GM12878 (cell line): ENCODE measurements at regions not wholly inside any gene's neighbourhood (a gene's known extent, or its start where the extent isn't known, plus 50 kb on each side); places are given as distances from the start of the nearest gene placed in this dataset.

ENCODE experiments used
- ATAC-seq: fragments of 200-7000 bp; cut with Tn5 transposase; 3 replicates; pipeline ENCODE4 v1.9.1; 2020; ENCODE audit warnings: mild to moderate bottlenecking, moderate library complexity
- BruUV-seq: library from RNA; stranded (reverse); fragments of 400-500 nt; replicated peaks from 2 replicates; lab custom pipeline; 2021; lab: Mats Ljungman, UMichigan
- CTCF ChIA-PET: fragments of 300-600 bp; sonication (Branson Sonifier 250); formaldehyde crosslinking; extraction: SDS; loops from one replicate; lab custom pipeline; 2021; ENCODE audit warnings: inconsistent platforms; lab: Yijun Ruan, JAX
- POLR2A ChIA-PET: fragments of 350-600 bp; formaldehyde crosslinking; extraction: SDS; loops from one replicate; lab custom pipeline; 2021; ENCODE audit warnings: inconsistent platforms; lab: Charles Lee
- RAD21 ChIA-PET: fragments of 300-600 bp; sonication (Branson Sonifier 250); formaldehyde crosslinking; loops from one replicate; lab custom pipeline; 2023; ENCODE audit warnings: antibody characterized with exemption; ENCODE audit not compliant: unreplicated experiment; lab: Charles Lee
- SMC1A ChIA-PET: fragments of 300-600 bp; sonication (Branson Sonifier 250); formaldehyde crosslinking; loops from one replicate; lab custom pipeline; 2023; ENCODE audit not compliant: unreplicated experiment, uncharacterized antibody; lab: Charles Lee
- DNase-seq: peaks from one replicate; pipeline ENCODE4 v3.0.0-alpha.2; 2011; ENCODE audit warnings: low read depth, low spot score
- FAIRE-seq: peaks from 3 replicates; lab custom pipeline; 2011; peaks lifted over from hg19 to GRCh38; lab: Jason Lieb, UNC
- H2AFZ ChIP-seq: 2 replicates; pipeline ENCODE4 v1.6.0; 2011; ENCODE audit warnings: low read depth, low read length, control low read depth; ENCODE audit not compliant: control insufficient read depth
- H3K27ac ChIP-seq: 2 replicates; pipeline ENCODE4 v1.5.1; 2011; ENCODE audit warnings: control low read depth; ENCODE audit not compliant: control insufficient read depth, insufficient read depth
- H3K27me3 ChIP-seq, 2 experiments: replicated peaks in 1 of 2; 2 replicates each; pipeline versions ENCODE4 v1.6.0 to v1.6.1; 2011; ENCODE audit warnings: low read length in 1 of 2; ENCODE audit not compliant: control insufficient read depth in 2 of 2, insufficient read depth in 2 of 2
- H3K36me3 ChIP-seq, 2 experiments: 2 replicates each; pipeline ENCODE4 v1.5.1; 2011; ENCODE audit warnings: low read length in 1 of 2; ENCODE audit not compliant: control insufficient read depth in 2 of 2, insufficient read depth in 2 of 2
- H3K4me1 ChIP-seq: 2 replicates; pipeline ENCODE4 v1.6.1; 2011; ENCODE audit warnings: mild to moderate bottlenecking, low read length, moderate library complexity, mixed read lengths; ENCODE audit not compliant: control insufficient read depth, insufficient read depth
- H3K4me2 ChIP-seq: 2 replicates; pipeline ENCODE4 v1.6.0; 2011; ENCODE audit warnings: control low read depth; ENCODE audit not compliant: control insufficient read depth, insufficient read depth
- H3K4me3 ChIP-seq: fragments of 200-600 bp; sonication (generic); 2 replicates; pipeline ENCODE4 v1.5.1; 2016
- H3K79me2 ChIP-seq: 2 replicates; pipeline ENCODE4 v1.6.0; 2011; ENCODE audit warnings: low read length; ENCODE audit not compliant: control insufficient read depth, insufficient read depth
- H3K9ac ChIP-seq: 2 replicates; pipeline ENCODE4 v1.8.0; 2011; ENCODE audit warnings: low read length, control low read depth, mixed read lengths; ENCODE audit not compliant: control insufficient read depth, insufficient read depth
- H3K9me3 ChIP-seq: replicated peaks from 3 replicates; pipeline ENCODE4 v1.5.1; 2011; ENCODE audit warnings: mild to moderate bottlenecking, low read length; ENCODE audit not compliant: control insufficient read depth, insufficient read depth
- H4K20me1 ChIP-seq: 2 replicates; pipeline ENCODE4 v1.6.0; 2011; ENCODE audit not compliant: control insufficient read depth, insufficient read depth
- BCL11A ChIP-seq: IDR thresholded peaks from 2 replicates; pipeline ENCODE4 v1.6.1; 2011; ENCODE audit warnings: low read depth, low read length
- BRCA1 ChIP-seq: IDR thresholded peaks from 2 replicates; pipeline ENCODE4 v1.6.1; 2011; ENCODE audit warnings: low read depth, low read length, improper control_type of control experiment
- CBFB ChIP-seq: IDR thresholded peaks from 2 replicates; pipeline ENCODE4 v1.6.1; 2016; ENCODE audit warnings: antibody characterized with exemption, low read depth
- CREB1 ChIP-seq: IDR thresholded peaks from 2 replicates; pipeline ENCODE4 v1.6.1; 2012; ENCODE audit warnings: low read depth, mild to moderate bottlenecking, inconsistent platforms
- MEF2B ChIP-seq: fragments of 450-650 bp; IDR thresholded peaks from 2 replicates; pipeline ENCODE4 v1.6.1; 2018; ENCODE audit warnings: mild to moderate bottlenecking, moderate library complexity; ENCODE audit not compliant: partially characterized antibody, poor library complexity, severe bottlenecking
- MXI1 ChIP-seq: fragments of 150-350 bp; IDR thresholded peaks from 2 replicates; pipeline ENCODE4 v1.6.1; 2011; ENCODE audit warnings: low read depth, mild to moderate bottlenecking, inconsistent platforms, low read length, improper control_type of control experiment
- NR2C1 ChIP-seq: fragments of 450-650 bp; IDR thresholded peaks from 2 replicates; pipeline ENCODE4 v1.6.1; 2017; ENCODE audit warnings: antibody characterized with exemption, mild to moderate bottlenecking, moderate library complexity
- PAX5 ChIP-seq: IDR thresholded peaks from 2 replicates; pipeline ENCODE4 v1.6.1; 2011; ENCODE audit warnings: low read depth, low read length, borderline replicate concordance
- POLR2A ChIP-seq: IDR thresholded peaks from 2 replicates; pipeline ENCODE4 v1.6.1; 2011; ENCODE audit warnings: low read depth, mild to moderate bottlenecking, low read length
- RELA ChIP-seq: fragments of 450-650 bp; IDR thresholded peaks from 2 replicates; pipeline ENCODE4 v1.8.0; 2014; ENCODE audit warnings: borderline replicate concordance; ENCODE audit not compliant: partially characterized antibody
- TBL1XR1 ChIP-seq: IDR thresholded peaks from 2 replicates; pipeline ENCODE4 v1.6.1; 2012; ENCODE audit warnings: low read depth, low read length, improper control_type of control experiment
- WRNIP1 ChIP-seq: IDR thresholded peaks from 2 replicates; pipeline ENCODE4 v1.6.1; 2011; ENCODE audit warnings: low read depth, low read length, improper control_type of control experiment, borderline replicate concordance
- YBX1 ChIP-seq: fragments of 450-650 bp; IDR thresholded peaks from 2 replicates; pipeline ENCODE4 v1.6.1; 2016; ENCODE audit warnings: antibody characterized with exemption
- ZBED1 ChIP-seq: IDR thresholded peaks from 2 replicates; pipeline ENCODE4 v1.6.1; 2016; ENCODE audit warnings: borderline replicate concordance
- ZNF24 ChIP-seq: fragments of 450-650 bp; IDR thresholded peaks from 2 replicates; pipeline ENCODE4 v1.6.1; 2017; ENCODE audit warnings: antibody characterized with exemption, mild to moderate bottlenecking
- WGBS: methylation state at CpG from one replicate; pipeline ENCODE4 v1.1.6; 2016; ENCODE audit warnings: low lambda C conversion rate; ENCODE audit not compliant: insufficient replicate concordance, insufficient coverage; ENCODE audit errors: missing lambda C conversion rate; 5-methylcytosine and 5-hydroxymethylcytosine counted together
- in situ Hi-C: fragments of 300-500 bp; cut with MboI; formaldehyde crosslinking; loops from 9 replicates; pipeline ENCODE4 v1.14.3; 2018; ENCODE audit warnings: mixed read lengths
- intact Hi-C: fragments of 100-400 bp; cut with micrococcal nuclease; formaldehyde crosslinking; loops from one replicate; pipeline ENCODE4 v1.14.2; 2022; ENCODE audit not compliant: unreplicated experiment
- TF ChIP-seq, protein P1 (sequence below): fragments of 450-650 bp; IDR thresholded peaks from 2 replicates; pipeline ENCODE4 v1.6.1; 2018; ENCODE audit warnings: mild to moderate bottlenecking, low read depth, moderate library complexity; ENCODE audit not compliant: partially characterized antibody
- TF ChIP-seq, protein P2 (sequence below): IDR thresholded peaks from 2 replicates; pipeline ENCODE4 v1.6.1; 2012; ENCODE audit warnings: low read length, inconsistent platforms
- TF ChIP-seq, protein P3 (sequence below): fragments of 450-650 bp; IDR thresholded peaks from 2 replicates; pipeline ENCODE4 v1.6.1; 2014; ENCODE audit warnings: mild to moderate bottlenecking
- TF ChIP-seq, protein P4 (sequence below): fragments of 450-650 bp; IDR thresholded peaks from 2 replicates; pipeline ENCODE4 v1.6.1; 2016; ENCODE audit warnings: mild to moderate bottlenecking
- TF ChIP-seq, protein P5 (sequence below): fragments of 450-650 bp; IDR thresholded peaks from 2 replicates; pipeline ENCODE4 v1.6.1; 2017; ENCODE audit warnings: mild to moderate bottlenecking

DNA sequence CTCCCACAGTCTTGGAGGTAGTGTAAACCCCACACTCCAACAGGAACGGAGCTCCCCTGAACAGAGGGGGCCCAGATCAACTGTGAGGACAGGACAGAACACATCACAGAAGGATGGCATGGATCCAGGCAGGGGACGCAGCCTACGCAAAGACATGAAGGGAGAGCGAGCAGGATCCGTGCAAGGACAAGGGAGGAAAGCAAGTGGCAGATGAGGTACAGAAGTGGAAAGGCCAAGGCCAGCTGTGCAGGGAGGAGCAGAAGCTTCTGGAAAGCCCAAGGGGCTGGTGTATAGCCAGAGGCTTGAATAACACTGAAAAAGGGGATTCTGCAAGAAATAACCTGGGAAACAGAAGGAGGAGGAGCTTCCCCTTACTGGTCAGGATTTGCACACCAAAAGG lies 81.2 kb downstream of the SIPA1L2 start:
- Histone ChIP-seq H3K27ac (no peak overlapping the region), H3K4me2 (no peak overlapping the region), H3K27me3 (peaks cover 0 to 4% of the 10 kb centered on the region in 2 experiments; a peak in 3 of 4 replicates), H3K9me3 (no peaks in the 10 kb centered on the region), H3K36me3 (no peaks in the 10 kb centered on the region), H3K4me1 (no peaks in the 10 kb centered on the region), H3K4me3 (no peak overlapping the region), H4K20me1 (no peaks in the 10 kb centered on the region), H3K9ac (no peak overlapping the region), H3K79me2 (no peaks in the 10 kb centered on the region), H2AFZ (no peak overlapping the region)
- FAIRE-seq = no peak
- no peak for DNase-seq
- ChIA-PET RAD21 (no interaction called here), POLR2A (no interaction called here), SMC1A (no interaction called here), CTCF (no interaction called here)
- intact Hi-C loops = no loop called here
- no TSS peak for BruUV-seq
- ATAC-seq = no peak
- in situ Hi-C loops = no loop called here
- 54% methylated on average over 5 of the region's 5 CpGs for WGBS
- TF ChIP-seq RELA = no peak
- no peak for TF ChIP-seq NR2C1
- TF ChIP-seq MXI1 = no peak
- no peak for TF ChIP-seq CBFB
- TF ChIP-seq, protein P1, sequence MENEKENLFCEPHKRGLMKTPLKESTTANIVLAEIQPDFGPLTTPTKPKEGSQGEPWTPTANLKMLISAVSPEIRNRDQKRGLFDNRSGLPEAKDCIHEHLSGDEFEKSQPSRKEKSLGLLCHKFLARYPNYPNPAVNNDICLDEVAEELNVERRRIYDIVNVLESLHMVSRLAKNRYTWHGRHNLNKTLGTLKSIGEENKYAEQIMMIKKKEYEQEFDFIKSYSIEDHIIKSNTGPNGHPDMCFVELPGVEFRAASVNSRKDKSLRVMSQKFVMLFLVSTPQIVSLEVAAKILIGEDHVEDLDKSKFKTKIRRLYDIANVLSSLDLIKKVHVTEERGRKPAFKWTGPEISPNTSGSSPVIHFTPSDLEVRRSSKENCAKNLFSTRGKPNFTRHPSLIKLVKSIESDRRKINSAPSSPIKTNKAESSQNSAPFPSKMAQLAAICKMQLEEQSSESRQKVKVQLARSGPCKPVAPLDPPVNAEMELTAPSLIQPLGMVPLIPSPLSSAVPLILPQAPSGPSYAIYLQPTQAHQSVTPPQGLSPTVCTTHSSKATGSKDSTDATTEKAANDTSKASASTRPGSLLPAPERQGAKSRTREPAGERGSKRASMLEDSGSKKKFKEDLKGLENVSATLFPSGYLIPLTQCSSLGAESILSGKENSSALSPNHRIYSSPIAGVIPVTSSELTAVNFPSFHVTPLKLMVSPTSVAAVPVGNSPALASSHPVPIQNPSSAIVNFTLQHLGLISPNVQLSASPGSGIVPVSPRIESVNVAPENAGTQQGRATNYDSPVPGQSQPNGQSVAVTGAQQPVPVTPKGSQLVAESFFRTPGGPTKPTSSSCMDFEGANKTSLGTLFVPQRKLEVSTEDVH = no peak
- TF ChIP-seq, protein P2, sequence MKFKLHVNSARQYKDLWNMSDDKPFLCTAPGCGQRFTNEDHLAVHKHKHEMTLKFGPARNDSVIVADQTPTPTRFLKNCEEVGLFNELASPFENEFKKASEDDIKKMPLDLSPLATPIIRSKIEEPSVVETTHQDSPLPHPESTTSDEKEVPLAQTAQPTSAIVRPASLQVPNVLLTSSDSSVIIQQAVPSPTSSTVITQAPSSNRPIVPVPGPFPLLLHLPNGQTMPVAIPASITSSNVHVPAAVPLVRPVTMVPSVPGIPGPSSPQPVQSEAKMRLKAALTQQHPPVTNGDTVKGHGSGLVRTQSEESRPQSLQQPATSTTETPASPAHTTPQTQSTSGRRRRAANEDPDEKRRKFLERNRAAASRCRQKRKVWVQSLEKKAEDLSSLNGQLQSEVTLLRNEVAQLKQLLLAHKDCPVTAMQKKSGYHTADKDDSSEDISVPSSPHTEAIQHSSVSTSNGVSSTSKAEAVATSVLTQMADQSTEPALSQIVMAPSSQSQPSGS = no peak
- TF ChIP-seq CREB1 = no peak
- TF ChIP-seq PAX5 = no peak
- no peak for TF ChIP-seq POLR2A
- no peak for TF ChIP-seq ZBED1
- TF ChIP-seq ZNF24 = no peak
- no peak for TF ChIP-seq BCL11A
- no peak for TF ChIP-seq YBX1
- TF ChIP-seq, protein P3, sequence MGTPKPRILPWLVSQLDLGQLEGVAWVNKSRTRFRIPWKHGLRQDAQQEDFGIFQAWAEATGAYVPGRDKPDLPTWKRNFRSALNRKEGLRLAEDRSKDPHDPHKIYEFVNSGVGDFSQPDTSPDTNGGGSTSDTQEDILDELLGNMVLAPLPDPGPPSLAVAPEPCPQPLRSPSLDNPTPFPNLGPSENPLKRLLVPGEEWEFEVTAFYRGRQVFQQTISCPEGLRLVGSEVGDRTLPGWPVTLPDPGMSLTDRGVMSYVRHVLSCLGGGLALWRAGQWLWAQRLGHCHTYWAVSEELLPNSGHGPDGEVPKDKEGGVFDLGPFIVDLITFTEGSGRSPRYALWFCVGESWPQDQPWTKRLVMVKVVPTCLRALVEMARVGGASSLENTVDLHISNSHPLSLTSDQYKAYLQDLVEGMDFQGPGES = no peak
- no peak for TF ChIP-seq MEF2B
- TF ChIP-seq TBL1XR1 = no peak
- TF ChIP-seq, protein P4, sequence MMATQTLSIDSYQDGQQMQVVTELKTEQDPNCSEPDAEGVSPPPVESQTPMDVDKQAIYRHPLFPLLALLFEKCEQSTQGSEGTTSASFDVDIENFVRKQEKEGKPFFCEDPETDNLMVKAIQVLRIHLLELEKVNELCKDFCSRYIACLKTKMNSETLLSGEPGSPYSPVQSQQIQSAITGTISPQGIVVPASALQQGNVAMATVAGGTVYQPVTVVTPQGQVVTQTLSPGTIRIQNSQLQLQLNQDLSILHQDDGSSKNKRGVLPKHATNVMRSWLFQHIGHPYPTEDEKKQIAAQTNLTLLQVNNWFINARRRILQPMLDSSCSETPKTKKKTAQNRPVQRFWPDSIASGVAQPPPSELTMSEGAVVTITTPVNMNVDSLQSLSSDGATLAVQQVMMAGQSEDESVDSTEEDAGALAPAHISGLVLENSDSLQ = no peak
- TF ChIP-seq WRNIP1 = no peak
- TF ChIP-seq, protein P5, sequence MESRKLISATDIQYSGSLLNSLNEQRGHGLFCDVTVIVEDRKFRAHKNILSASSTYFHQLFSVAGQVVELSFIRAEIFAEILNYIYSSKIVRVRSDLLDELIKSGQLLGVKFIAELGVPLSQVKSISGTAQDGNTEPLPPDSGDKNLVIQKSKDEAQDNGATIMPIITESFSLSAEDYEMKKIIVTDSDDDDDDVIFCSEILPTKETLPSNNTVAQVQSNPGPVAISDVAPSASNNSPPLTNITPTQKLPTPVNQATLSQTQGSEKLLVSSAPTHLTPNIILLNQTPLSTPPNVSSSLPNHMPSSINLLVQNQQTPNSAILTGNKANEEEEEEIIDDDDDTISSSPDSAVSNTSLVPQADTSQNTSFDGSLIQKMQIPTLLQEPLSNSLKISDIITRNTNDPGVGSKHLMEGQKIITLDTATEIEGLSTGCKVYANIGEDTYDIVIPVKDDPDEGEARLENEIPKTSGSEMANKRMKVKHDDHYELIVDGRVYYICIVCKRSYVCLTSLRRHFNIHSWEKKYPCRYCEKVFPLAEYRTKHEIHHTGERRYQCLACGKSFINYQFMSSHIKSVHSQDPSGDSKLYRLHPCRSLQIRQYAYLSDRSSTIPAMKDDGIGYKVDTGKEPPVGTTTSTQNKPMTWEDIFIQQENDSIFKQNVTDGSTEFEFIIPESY = no peak
- TF ChIP-seq BRCA1 = no peak
- TF ChIP-seq, all 136 proteins: peak for 0
